T-cell (primary cell): ENCODE measurements at regions not wholly inside any gene's neighbourhood (a gene's known extent, or its start where the extent isn't known, plus 50 kb on each side); places are given as distances from the start of the nearest gene placed in this dataset.

Experiments
- ATAC-seq, 4 experiments: fragments of 200-7000 bp in 3 of 4; fragments of 150-1000 bp in 1 of 4; cut with Tn5 transposase; replicated peaks in 1 of 4; 1 replicate in 3 of 4; 2 replicates in 1 of 4; pipeline ENCODE4 v1.10.0; 2021; ENCODE audit warnings: moderate library complexity in 3 of 4, mild to moderate bottlenecking in 2 of 4, moderate number of reproducible peaks in 1 of 4
- CTCF ChIA-PET, 2 donors: fragments of 300-600 bp; sonication (Branson Sonifier 250); formaldehyde crosslinking; loops; one replicate each; lab custom pipeline; 2022; ENCODE audit warnings: antibody characterized with exemption in 2 of 2; lab: Charles Lee
- POLR2A ChIA-PET, 2 donors: fragments of 300-600 bp; sonication (Branson Sonifier 250); formaldehyde crosslinking; loops; one replicate each; lab custom pipeline; 2022; ENCODE audit warnings: antibody characterized with exemption in 2 of 2; lab: Charles Lee
- DNase-seq, 35 experiments: peaks; one replicate each; pipeline versions ENCODE4 v3.0.0 to v3.0.0-alpha.2; 2013 to 2023
- H3K27ac ChIP-seq: one replicate; pipeline ENCODE4 v1.5.1; 2013; ENCODE audit warnings: low read length
- H3K27me3 ChIP-seq, 2 experiments: replicated peaks in 1 of 2; 1 replicate in 1 of 2; 2 replicates in 1 of 2; pipeline versions ENCODE4 v1.6.1 to v1.7.0; 2013; ENCODE audit warnings: low read length in 1 of 2, mixed read lengths in 1 of 2; ENCODE audit not compliant: control insufficient read depth in 2 of 2, insufficient read depth in 2 of 2; ENCODE audit errors: extremely low read depth in 1 of 2
- H3K36me3 ChIP-seq, 2 donors: 1 replicate in 1 of 2; 2 replicates in 1 of 2; pipeline versions ENCODE4 v1.6.1 to v1.7.0; 2013; ENCODE audit warnings: low read length in 1 of 2; ENCODE audit not compliant: control insufficient read depth in 2 of 2, insufficient read depth in 1 of 2; ENCODE audit errors: extremely low read depth in 1 of 2
- H3K4me1 ChIP-seq, 2 experiments: 1 replicate in 1 of 2; 2 replicates in 1 of 2; pipeline versions ENCODE4 v1.6.1 to v1.7.0; 2013; ENCODE audit warnings: low read length in 2 of 2, mixed read lengths in 1 of 2; ENCODE audit not compliant: insufficient read depth in 2 of 2, control insufficient read depth in 1 of 2; ENCODE audit errors: extremely low read depth in 1 of 2
- H3K4me3 ChIP-seq, 2 donors: 1 replicate in 1 of 2; 2 replicates in 1 of 2; pipeline versions ENCODE4 v1.5.1 to v1.7.0; 2013; ENCODE audit warnings: mild to moderate bottlenecking in 2 of 2, low read length in 1 of 2, moderate library complexity in 1 of 2; ENCODE audit not compliant: control insufficient read depth in 1 of 2; ENCODE audit errors: extremely low read depth in 1 of 2
- H3K9me3 ChIP-seq: 2 replicates; pipeline ENCODE4 v1.7.0; 2013
- H3K27ac Mint-ChIP-seq, 2 donors: one replicate each; pipeline ENCODE4 v1.8.0; 2020 to 2021; ENCODE audit warnings: mild to moderate bottlenecking in 2 of 2, mixed read lengths in 2 of 2
- H3K27me3 Mint-ChIP-seq, 2 donors: one replicate each; pipeline ENCODE4 v1.8.0; 2021 to 2022; ENCODE audit warnings: mixed read lengths in 2 of 2
- H3K36me3 Mint-ChIP-seq: one replicate; pipeline ENCODE4 v1.8.0; 2021; ENCODE audit warnings: mixed read lengths
- H3K4me1 Mint-ChIP-seq, 3 donors: one replicate each; pipeline ENCODE4 v1.8.0; 2020 to 2022; ENCODE audit warnings: mixed read lengths in 3 of 3, mild to moderate bottlenecking in 1 of 3
- H3K4me3 Mint-ChIP-seq, 3 donors: one replicate each; pipeline ENCODE4 v1.8.0; 2020 to 2022; ENCODE audit warnings: mild to moderate bottlenecking in 3 of 3, mixed read lengths in 3 of 3, moderate library complexity in 3 of 3
- H3K9me3 Mint-ChIP-seq, 3 donors: one replicate each; pipeline ENCODE4 v1.8.0; 2020 to 2022; ENCODE audit warnings: mixed read lengths in 3 of 3
- WGBS: methylation state at CpG from one replicate; pipeline ENCODE4 v1.1.5; 2013; ENCODE audit warnings: missing lambda C conversion rate; ENCODE audit not compliant: insufficient coverage; 5-methylcytosine and 5-hydroxymethylcytosine counted together

DNA sequence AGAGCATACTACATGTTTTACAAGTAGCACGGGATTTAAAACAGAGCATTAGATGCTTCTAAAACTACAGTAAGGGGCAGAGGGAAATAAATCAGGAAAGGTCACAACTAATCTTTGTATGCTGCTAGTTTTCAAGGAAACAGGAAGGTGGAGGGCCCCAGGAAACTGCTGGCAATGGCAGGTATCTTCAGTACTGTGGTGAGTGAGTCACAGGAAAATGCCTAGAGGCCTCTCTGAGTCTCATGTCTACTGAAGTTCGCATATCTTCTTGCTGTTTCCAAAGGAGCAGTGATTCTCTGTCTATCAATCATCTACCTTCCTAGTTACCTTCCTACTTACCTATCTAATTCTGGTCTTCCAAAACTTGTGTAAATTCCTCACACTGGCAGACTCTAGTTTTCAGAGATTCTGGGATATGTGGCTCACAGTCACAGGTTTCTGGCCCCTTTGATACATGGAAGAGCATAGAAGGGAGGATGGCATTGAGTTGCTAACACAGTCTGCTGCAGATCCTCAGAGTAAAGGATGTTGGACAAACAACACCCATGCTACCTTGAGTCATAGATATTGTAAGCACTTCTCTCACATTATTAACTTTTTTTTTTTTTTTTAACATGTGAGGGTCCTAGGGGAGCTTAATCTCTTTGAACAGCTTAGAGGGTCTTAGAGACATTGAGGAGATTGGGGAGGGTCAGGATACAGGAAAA, 58.8 kb upstream of the SYN3 start:
- no peaks in the 10 kb centered on the region for H3K27me3 Mint-ChIP-seq
- ATAC-seq = no peak

GRCh38 chr22:33114565-33114964, 56.4 kb upstream of the SYN3 start:
- Histone ChIP-seq H3K4me3 (no peak overlapping the region), H3K27ac (no peak overlapping the region), H3K36me3 (no peaks in the 10 kb centered on the region), H3K27me3 (no peaks in the 10 kb centered on the region), H3K9me3 (no peaks in the 10 kb centered on the region), H3K4me1 (no peaks in the 10 kb centered on the region)
- Mint-ChIP-seq H3K27me3 (no peaks in the 10 kb centered on the region), H3K36me3 (no peaks in the 10 kb centered on the region), H3K27ac (no peak overlapping the region), H3K9me3 (no peaks in the 10 kb centered on the region), H3K4me1 (no peaks in the 10 kb centered on the region), H3K4me3 (no peak overlapping the region)
- ATAC-seq = no peak
- CTCF ChIA-PET = no interaction called here
- DNase-seq = no peak
- POLR2A ChIA-PET = no interaction called here

More for the DNA sequence above, 58.8 kb upstream of the SYN3 start:
- Mint-ChIP-seq H3K9me3 (no peaks in the 10 kb centered on the region), H3K27ac (no peak overlapping the region), H3K4me1 (no peaks in the 10 kb centered on the region), H3K36me3 (no peaks in the 10 kb centered on the region), H3K4me3 (no peak overlapping the region)
- 64% methylated on average over 1 of the region's 2 CpGs for WGBS
- Histone ChIP-seq H3K27ac (no peak overlapping the region), H3K9me3 (no peaks in the 10 kb centered on the region), H3K36me3 (no peaks in the 10 kb centered on the region), H3K4me3 (no peak overlapping the region), H3K4me1 (no peaks in the 10 kb centered on the region), H3K27me3 (no peaks in the 10 kb centered on the region)
- ChIA-PET CTCF (interaction anchor here in 1 of 2 donors (0.7 kb wide), 1 partner anchor 10 kb away, joined by 3 read pairs; no protein-coding TSS in a partner anchor), POLR2A (no interaction called here)
- DNase-seq = no peak

- DNase-seq (no peak), ATAC-seq (no peak)
- Mint-ChIP-seq H3K4me3 (no peak overlapping the region), H3K36me3 (no peaks in the 10 kb centered on the region), H3K4me1 (no peaks in the 10 kb centered on the region), H3K27ac (no peak overlapping the region), H3K27me3 (no peaks in the 10 kb centered on the region), H3K9me3 (no peaks in the 10 kb centered on the region)
- WGBS = no CpG with 5 or more reads among the region's 1 CpG
- Histone ChIP-seq H3K27me3 (no peaks in the 10 kb centered on the region), H3K4me1 (no peaks in the 10 kb centered on the region), H3K9me3 (no peaks in the 10 kb centered on the region), H3K4me3 (no peak overlapping the region), H3K27ac (no peak overlapping the region), H3K36me3 (no peaks in the 10 kb centered on the region)
- ChIA-PET POLR2A (no interaction called here), CTCF (no interaction called here)
Measured at GRCh38 chr22:33112580-33112979, 54.4 kb upstream of the SYN3 start.

- no peaks in the 10 kb centered on the region for H3K36me3 ChIP-seq
- no peak overlapping the region for H3K27ac ChIP-seq
- H3K27me3 Mint-ChIP-seq = no peaks in the 10 kb centered on the region
- H3K4me1 Mint-ChIP-seq = no peaks in the 10 kb centered on the region
- POLR2A ChIA-PET = no interaction called here
- H3K4me3 Mint-ChIP-seq = no peak overlapping the region
- WGBS = 26% methylated on average over 2 of the region's 4 CpGs
- no peak overlapping the region for H3K4me3 ChIP-seq
- no peak for ATAC-seq
- H3K36me3 Mint-ChIP-seq = no peaks in the 10 kb centered on the region
- CTCF ChIA-PET = no interaction called here
- H3K9me3 Mint-ChIP-seq = no peaks in the 10 kb centered on the region
- no peak overlapping the region for H3K27ac Mint-ChIP-seq
- no peaks in the 10 kb centered on the region for H3K4me1 ChIP-seq
- H3K9me3 ChIP-seq = no peaks in the 10 kb centered on the region
- DNase-seq = no peak
- no peaks in the 10 kb centered on the region for H3K27me3 ChIP-seq
Measured at GRCh38 chr22:33111491-33111890, 53.3 kb upstream of the SYN3 start.

DNA sequence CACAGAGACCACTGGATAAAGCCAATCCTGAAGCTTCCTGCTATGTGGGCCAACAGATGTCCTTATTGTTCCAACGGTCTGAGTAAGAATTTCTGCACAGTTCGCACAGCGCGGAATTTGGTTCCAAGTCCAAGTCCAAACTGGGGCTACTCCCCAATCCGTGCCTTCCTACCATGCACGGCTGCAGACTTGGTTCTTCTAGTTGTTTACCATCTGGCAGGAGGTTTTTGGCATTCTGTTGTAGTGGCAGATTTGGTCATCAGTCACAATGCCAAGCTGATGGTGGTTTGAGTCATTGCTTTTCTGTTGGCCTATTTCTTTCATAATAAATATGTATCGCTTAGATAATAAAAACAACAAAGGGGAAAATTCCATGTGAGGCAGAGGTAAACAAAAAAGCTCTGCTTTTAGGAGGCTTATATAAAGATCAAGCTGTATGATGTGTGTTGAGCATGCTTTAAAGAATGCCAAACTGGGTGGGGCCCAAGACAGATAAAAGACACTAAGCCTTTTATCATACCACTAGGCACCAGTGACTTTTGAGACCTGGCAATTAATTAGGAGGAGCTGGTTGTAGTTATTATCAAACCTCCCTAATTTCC, 52.5 kb upstream of the SYN3 start:
- Mint-ChIP-seq H3K36me3 (no peaks in the 10 kb centered on the region), H3K27ac (no peak overlapping the region), H3K9me3 (no peaks in the 10 kb centered on the region), H3K27me3 (peaks cover 0 to under 1% of the 10 kb centered on the region in 2 donors), H3K4me1 (no peaks in the 10 kb centered on the region), H3K4me3 (no peak overlapping the region)
- Histone ChIP-seq H3K4me3 (no peak overlapping the region), H3K4me1 (no peaks in the 10 kb centered on the region), H3K27ac (no peak overlapping the region), H3K36me3 (no peaks in the 10 kb centered on the region), H3K9me3 (no peaks in the 10 kb centered on the region), H3K27me3 (no peaks in the 10 kb centered on the region)
- 88% methylated on average over 4 of the region's 7 CpGs for WGBS
- no peak for DNase-seq
- ChIA-PET POLR2A (no interaction called here), CTCF (no interaction called here)
- ATAC-seq = no peak

- no peak overlapping the region for H3K27ac Mint-ChIP-seq
- no peaks in the 10 kb centered on the region for H3K9me3 Mint-ChIP-seq
- no peak for DNase-seq
Measured at GRCh38 chr22:33109514-33110430, 51.6 kb upstream of the SYN3 start.

More at GRCh38 chr22:33109514-33110430, 51.6 kb upstream of the SYN3 start:
- peaks cover 2 to 8% of the 10 kb centered on the region in 2 donors for H3K27me3 Mint-ChIP-seq
- peaks cover 0 to 4% of the 10 kb centered on the region in 2 experiments for H3K27me3 ChIP-seq
- H3K36me3 ChIP-seq = no peaks in the 10 kb centered on the region
- ChIA-PET CTCF (no interaction called here), POLR2A (no interaction called here)
- H3K36me3 Mint-ChIP-seq = no peaks in the 10 kb centered on the region
- no peaks in the 10 kb centered on the region for H3K4me1 Mint-ChIP-seq
- H3K4me3 ChIP-seq = no peak overlapping the region
- no peaks in the 10 kb centered on the region for H3K9me3 ChIP-seq
- no peaks in the 10 kb centered on the region for H3K4me1 ChIP-seq
- 84% methylated on average over 6 of the region's 7 CpGs for WGBS
- ATAC-seq = no peak
- H3K4me3 Mint-ChIP-seq = no peak overlapping the region
- H3K27ac ChIP-seq = no peak overlapping the region
